HG03039 (cell line): ENCODE measurements at regions not wholly inside any gene's neighbourhood (a gene's known extent, or its start where the extent isn't known, plus 50 kb on each side); places are given as distances from the start of the nearest gene placed in this dataset.

ENCODE experiments used
- ATAC-seq: cut with Tn5 transposase; IDR thresholded peaks from one replicate; pipeline ENCODE4 v1.9.1; 2021; ENCODE audit warnings: mild to moderate bottlenecking, moderate library complexity; ENCODE audit not compliant: unreplicated experiment

DNA sequence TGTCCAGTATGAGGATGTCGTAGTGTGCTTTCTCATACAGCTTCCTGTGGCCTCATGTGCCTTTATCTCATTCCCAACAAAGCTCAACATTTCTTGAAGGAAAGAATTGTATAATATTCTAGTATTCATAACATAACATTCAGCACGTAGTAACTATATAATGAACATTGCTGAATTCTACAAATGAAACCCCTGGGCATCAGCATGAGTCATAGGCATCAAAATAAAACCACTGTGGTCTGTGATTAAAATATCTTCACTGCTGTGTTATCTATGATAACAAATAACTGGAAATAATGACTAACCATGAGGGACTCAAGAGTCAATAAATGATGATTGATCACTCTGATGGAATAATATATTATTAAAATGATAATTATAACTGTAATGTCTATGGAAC, 255.2 kb downstream of the EMP1 start:
- no peak for ATAC-seq

DNA sequence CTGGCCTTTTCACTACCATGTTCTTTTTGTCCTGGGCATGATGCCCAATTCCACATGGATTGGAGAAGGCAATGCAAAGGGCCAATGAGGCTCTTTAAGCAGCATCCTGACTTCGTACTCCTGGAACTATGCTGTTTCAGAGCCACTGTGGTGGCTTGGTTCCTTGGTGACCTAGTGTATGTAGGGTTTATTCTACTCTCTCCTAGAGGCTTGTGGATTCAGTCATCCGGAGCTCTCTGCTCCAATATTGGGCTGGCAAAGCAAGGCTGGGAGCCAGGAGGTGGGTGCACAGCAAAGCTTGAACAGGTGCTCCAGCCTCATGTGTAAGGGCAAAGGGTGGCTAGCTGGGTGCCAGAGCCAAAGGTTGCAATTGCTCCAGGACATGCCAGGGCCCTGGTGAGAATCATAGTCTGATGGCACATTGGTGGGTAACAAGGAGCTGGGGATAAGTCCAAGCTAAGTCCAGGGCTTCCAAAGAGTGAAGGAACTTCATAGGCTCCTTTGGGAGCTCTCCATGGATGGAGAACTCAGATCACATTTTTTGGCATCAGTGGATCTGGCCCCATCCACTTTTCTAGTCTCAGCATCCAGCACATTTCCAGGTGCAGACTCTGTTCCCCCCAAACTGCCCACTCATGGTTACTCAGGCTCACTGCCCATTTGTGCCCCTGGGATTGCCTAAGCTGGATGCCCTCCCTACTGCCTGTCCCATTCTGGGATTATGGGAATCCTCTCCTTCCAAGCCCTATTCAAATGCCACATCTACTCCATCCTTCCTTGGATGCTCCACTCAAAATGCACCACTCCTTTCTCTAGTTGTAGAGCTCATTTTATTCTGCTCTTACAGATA, 253.9 kb downstream of the EMP1 start:
- ATAC-seq, result no peak

DNA sequence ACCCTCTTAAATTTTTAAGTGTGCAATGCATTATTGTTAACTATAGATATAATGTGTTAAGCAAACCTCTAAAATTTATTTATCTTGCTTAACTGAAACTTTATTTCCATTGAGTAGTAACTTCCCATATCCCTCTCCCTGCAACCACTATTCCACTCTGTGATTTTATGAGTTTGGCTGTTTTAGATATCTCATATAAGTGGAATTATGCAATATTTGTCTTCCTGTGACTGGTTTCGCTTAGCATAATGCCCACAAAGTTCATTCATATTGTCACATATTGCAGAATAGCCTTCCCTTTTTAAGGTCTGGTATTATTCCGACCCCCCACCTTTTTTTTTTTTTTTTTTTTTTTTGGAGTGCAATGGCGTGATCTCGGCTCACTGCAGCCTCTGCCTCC, 247.6 kb downstream of the EMP1 start:
- ATAC-seq, result no peak

DNA sequence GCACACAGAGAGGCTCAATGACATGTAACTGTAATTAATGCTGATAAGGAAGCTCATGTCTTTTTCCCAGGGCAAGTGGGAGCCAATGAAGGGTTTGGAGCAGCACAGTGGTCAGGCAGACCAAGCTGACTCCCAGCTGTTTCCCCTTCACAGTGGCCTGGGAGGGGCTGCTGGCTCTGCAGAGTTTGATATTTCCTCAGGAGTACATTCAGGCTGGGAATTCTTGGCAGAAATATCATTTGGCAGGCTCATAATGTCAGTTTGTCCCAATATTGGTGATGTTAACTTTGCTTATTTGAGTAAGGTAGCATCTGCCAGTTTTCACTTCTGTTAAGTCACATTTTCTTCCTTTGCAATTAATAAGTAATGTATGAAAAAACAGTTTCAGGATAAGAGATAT, 247.0 kb downstream of the EMP1 start:
- ATAC-seq, result no peak

DNA sequence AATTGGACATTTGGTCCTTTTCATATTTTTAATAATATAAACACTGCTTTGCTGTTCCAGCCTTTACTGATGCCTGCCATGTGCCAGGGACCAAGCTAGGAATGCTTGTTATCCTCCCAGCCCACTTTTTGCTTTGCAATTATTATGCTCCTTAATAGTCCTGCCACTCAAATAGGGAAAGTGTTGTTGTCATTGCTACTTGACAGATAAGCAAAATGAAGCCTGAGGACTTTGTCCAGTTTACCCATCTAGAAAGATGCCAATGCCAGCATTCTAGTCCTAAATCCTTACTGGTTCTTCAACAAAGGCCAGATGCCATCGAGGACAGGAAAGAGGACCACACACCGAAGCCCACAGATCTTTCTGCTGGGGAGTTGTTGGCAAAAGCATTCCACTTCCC, 246.5 kb downstream of the EMP1 start:
- no peak for ATAC-seq

DNA sequence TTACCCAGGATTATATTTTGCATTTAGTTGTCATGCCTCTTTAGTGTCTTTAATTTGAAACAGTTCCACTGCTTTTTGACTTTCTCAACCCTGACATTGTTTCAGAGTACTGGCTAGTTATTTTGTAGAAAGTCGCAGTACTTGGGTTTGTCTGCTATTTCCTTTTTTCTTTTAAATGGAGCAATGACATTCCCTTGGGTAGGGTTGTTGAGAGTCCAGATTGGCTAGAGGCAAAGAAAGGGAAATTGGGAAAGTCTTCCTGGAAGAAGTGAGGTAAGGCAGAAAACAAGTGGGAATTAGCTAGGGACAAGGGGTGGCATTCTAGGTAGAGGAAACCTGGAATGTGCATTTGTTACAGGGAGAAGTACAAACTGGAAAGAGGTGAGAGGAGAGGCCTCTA, 245.9 kb downstream of the EMP1 start:
- ATAC-seq, result no peak

DNA sequence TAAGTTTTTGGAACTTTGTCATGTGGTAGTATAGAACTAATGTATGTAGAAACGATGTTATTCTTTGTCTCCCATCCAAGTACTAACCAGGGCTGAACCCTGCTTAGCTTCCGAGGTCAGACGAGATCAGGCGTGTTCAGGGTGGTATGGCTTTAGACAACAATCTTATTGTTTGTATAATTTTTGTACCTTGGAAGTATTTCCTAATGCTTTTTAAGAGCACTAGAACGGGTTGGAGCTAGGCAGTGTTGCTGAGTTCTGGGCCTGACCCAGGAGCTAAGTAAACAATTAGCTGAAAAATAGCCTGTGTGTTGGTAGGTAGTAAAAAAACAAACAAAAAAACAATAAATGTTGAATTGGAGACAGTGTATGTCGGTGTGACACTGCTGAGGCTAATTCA, 244.3 kb downstream of the EMP1 start:
- no peak for ATAC-seq

DNA sequence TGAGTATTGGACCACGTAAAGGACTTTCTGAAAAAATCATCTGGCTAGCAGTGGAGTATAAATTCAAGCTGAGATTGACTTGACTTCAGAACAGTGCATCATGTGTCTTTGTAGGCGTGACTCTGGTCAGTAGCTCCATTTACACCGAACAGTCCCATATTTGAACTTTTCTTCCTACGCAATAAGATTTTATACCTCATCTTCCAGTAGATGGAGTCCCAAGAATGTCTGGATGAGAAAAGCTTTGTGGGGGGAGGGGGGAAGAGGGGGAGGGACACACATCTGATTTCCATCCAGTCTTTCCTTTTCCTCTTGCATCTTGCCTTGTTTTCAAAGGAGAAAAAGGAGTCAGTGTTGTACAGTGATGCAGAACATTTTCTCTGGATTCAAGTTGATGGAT, 241.0 kb downstream of the EMP1 start:
- no peak for ATAC-seq

DNA sequence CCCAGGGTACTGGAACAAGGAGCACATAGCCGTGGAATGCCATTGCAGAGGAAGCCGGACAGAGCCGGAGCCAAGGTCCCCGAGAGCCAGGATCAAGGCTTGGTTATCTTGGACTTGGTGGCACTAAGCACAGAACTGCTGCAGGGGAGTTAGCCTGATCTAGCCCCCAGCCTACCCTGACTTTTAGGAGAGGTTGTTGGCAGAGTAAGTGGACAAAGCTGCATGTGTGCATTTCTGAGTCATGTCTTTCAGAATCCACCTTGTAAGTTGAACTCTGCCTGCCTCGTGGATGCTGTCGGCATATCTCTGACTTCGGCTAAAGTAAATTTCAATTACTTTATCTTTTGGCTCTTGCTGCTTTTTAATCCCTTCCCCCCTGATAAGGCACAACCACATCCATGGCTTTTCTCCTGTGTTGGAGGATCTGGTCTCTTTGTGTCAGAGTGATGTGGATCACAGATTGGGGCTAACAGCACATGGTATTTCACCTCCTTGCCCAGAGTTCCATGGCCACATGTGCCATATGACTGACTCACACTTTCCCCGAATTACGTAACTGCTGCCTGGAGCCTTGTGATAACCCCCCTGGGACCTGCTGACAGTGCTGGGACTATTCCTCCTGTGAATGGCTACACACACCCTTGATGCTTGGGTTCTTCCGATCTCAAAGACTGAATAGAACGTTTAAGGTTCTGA, 240.3 kb downstream of the EMP1 start:
- no peak for ATAC-seq

DNA sequence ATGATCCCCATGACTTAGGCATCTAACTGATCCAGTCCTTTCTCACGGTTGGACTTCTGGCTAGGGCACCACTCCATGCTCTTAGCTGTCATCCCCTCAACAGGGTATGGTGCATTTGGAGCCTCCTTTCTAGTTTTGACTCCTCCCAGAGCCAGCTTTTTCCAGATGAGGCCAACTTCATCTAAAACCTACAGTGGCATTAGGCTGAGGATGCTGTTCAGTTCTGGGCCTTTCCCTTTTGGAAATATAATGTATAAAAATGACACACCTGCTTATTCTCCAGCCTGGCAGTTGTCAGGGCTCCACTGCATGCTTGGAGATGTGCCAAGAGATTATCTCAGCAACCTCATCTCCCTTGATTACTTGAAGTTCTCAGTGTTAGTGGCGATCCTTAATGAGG, 239.7 kb downstream of the EMP1 start:
- no peak for ATAC-seq

DNA sequence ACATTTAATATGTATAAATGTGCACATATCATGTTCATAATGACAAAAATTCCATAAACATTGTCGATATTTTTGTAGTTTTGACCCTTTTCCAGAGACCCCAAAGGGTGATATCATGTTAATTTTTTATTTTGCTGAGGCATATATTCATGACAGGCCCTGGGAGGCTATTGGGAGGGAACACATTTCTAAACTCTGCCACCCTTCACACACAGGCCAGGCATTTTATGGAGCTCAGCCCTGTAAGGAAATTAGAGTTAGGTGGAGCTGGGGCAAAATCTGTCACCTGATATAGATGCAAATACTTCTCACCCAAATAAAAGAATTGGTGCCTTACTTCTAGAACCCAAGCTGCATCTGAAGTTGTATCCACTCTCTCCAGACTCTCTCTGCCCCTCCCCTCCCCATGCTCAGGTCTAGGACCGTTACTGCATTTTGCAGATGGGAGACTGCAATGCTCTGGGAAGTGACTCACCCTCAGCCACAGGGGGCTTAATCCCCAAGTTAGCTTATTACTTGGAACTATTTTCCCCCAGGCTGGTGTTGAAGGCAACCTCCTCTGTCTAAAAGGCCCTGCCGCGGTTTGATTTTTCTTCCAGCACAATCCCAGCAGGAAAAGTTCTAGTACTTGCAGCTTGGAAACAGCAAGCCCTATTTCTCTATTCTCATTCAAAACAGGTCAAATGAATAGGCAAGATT, 238.9 kb downstream of the EMP1 start:
- no peak for ATAC-seq

DNA sequence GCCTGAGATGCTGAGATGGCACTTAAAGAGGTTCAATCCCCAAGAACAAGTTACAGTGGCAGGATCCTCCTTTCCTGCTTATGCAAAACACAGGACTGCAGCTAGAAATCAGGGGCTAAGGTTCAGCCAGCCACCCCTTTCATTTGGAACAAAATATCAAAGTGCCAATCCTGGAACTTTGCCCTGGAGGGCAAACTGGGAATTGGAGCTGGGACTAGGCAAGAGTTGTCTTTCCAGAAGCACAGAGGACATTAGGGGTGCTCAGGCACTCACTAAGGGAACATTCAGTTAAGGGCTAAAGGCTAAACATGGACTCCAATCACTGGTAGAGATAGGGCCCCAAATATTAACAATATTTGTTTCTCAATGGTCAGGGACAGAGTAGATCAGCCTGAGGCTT, 237.2 kb downstream of the EMP1 start:
- no peak for ATAC-seq

DNA sequence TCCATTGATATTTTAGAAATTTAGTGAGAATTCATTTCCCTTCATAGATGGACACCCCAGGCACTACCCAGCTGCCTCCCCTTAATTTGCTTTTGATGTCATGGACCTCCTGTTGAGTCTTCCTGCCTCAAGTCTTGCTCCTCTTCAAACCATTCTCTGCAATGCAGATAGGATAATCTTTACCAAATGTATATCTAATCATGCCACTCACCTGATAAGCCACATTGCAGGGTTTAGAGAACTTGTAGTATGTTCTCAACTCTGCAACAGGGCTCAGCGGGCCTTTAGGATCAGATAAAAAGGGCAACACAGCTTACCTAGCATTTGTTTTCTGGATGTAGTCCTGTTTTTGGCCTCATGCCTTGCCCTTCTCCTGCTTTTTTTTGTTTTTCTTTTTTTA, 234.5 kb downstream of the EMP1 start:
- ATAC-seq, result no peak

DNA sequence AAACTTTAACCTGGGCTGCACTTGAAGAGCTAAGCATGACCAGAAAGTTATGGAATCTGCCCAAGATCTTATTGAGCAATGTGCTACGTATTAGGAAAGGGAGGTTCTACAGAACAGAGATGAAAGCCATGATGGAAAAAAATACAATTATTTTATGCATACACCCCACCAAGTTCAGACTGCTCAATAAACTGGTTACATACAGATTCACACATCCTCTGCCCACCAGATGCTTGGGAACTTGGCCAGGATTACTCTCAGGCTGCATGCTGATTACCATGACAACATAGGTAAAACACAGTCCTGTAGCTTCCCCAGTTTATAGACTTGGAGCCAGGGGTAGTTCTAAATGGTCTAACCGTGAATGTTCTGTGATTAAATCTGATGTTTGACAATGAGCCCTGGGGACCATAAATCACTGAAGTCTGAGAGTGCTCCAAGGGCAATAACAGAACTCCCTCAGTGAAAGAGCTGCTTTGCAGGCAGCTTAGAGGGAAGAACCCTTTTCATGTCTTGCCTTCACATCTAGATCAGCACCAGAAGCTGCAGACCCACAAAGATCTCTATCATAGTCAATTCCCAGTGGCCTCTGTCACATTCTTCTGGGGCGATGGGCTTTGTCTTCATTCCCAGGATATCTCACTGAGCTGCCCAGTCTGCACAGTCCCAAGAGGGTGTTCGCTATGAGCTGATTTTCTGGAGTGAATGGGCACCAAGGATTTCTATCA, 232.2 kb downstream of the EMP1 start:
- ATAC-seq, result no peak

DNA sequence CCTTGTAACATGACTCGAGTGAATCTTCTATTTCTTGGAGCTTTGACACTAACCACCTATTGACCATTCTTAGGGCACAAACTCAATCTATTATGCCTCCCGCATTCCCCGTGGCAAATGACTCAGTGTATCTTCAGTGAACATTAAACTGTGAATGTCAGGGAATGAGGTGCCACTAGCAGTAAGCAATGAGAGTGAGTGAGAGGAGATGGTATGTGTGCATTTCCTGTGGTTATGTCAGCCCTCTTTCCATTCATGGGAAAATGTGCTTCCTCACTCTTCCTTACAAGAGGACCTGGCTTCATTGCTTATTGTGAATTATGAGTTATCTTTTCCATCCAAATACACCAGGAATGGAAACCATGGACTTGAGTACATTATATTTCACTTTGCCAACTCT, 229.2 kb downstream of the EMP1 start:
- no peak for ATAC-seq

DNA sequence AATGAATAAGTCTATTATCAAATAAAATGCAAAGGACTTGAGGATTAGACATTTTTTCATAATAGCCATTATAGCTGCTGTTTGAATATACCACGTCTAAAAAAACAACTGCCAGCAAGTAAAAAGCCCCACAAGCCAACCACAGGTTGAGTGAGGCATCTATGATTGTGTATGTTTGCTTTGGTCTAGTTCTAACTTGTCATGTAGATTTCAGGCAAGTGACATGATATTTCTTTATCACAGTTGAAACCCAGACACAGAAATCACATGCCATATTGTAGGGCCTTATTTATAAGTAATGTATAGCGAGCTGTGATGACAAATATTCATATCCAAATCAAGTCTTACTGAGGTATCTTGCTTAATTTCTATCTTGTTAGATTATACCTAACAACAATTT, 225.8 kb downstream of the EMP1 start:
- ATAC-seq, result no peak

DNA sequence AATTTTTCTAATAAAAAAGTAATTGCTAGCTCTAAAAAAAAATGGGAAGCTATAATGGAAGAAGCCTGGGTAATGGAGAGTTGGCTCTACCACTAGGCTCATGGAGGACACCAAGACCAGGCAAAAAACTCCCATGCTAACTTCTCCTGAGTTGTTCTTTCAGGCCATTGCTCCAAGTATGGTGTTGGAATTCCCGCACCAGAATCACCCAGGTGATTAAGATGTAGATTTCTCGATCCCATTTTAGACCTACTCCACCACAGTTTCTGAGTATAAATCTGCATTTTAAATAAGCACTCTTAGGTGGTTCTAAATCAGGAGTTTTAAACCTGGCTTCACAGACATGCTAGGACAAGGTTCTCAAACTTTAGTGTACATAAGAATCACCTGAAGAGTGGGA, 221.0 kb downstream of the EMP1 start:
- no peak for ATAC-seq

DNA sequence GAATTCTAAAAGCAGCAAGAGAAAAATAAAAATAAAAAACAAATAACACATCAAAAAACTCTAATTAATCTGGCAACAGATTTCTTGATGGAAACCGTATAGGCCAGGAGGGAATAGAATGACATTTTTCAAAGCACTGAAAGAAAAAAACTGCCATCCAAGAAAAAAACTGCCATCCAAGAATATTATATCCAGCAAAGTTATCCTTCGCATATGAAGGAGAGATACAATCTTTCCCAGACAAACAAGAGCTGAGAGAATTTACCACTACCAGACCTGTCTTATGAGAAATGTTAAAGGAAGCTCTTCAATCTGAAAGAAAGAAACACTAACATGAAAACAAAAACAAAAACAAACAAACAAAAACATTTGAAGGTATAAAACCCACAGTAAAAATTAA, 214.8 kb downstream of the EMP1 start:
- no peak for ATAC-seq

DNA sequence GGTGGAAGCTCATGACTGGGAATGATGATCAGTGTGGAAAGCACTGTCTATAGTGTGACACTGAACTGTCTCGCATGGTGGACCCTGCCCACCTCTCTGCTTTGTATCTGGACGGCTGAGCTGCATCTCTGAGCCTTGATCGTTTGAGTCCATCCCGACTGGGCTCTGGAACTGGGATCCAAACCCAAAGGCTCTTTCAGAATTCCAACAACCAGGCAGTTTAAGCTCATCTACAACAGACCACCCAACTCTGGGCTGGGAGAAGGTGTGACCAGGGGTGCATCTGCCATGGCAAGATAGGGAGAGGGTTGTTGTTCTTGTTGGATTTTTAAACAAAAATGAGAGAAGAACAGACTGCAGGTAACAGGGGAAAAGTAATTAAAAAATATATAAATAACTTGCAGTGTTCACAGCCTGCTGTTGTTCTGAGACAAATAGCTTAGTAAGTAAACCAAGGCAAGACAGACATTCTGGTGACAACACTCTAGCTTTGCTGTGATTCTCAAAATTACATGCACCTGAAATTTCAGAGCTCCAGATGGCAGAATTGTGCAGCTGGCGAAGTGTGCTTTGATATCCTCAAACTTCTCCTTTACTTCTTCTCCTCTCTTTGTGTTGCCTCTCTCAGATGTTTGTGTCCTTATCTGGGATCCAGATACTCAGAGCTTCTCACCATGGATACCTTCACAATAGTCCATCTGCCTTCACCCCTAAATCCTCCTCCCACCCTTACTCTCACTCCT, 209.6 kb downstream of the EMP1 start:
- no peak for ATAC-seq

DNA sequence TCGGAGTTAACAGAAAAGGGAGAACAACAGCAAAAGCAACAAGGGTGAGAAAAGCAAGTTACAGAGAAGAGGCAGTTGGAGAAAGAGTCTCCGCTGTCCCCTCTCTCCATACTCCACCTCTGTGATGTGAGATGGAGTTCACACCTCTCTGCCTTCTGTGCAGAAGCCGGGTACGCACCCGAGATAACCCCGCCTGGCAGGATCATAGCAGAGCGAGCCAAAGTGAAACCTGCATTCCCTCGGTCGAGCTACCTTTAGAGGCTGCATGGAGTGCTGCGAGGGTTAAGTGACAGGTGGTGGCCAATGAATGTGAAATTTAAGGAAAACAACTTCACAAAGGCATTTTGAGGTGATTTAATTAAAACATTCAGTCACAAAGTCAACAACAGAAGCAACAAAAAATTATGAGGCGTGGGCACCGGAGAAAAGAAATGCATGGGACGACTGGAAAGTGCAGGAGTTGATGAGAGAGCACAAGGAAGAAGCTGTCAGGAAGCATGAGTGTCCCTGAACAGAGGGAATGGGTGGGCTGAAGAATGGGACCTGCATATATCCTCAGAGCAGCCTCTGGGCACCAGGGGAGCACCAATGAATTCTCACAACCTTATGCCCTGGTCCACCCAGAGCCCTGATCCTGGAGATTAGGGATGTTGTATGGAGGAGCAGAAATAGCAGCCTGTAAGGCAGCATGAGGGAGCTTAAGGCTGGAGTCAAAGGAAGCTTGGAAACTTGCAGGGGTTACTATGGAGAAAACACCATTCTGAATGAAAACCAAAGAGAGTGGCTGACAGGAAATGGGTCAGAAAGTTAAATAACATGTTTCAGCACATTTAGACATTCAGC, 208.3 kb downstream of the EMP1 start:
- no peak for ATAC-seq
